GM21825 (cell line): ENCODE measurements at regions not wholly inside any gene's neighbourhood (a gene's known extent, or its start where the extent isn't known, plus 50 kb on each side); places are given as distances from the start of the nearest gene placed in this dataset.

Source experiments
- ATAC-seq: cut with Tn5 transposase; IDR thresholded peaks from one replicate; pipeline ENCODE4 v1.9.1; 2021; ENCODE audit warnings: mild to moderate bottlenecking, moderate library complexity; ENCODE audit not compliant: unreplicated experiment

DNA sequence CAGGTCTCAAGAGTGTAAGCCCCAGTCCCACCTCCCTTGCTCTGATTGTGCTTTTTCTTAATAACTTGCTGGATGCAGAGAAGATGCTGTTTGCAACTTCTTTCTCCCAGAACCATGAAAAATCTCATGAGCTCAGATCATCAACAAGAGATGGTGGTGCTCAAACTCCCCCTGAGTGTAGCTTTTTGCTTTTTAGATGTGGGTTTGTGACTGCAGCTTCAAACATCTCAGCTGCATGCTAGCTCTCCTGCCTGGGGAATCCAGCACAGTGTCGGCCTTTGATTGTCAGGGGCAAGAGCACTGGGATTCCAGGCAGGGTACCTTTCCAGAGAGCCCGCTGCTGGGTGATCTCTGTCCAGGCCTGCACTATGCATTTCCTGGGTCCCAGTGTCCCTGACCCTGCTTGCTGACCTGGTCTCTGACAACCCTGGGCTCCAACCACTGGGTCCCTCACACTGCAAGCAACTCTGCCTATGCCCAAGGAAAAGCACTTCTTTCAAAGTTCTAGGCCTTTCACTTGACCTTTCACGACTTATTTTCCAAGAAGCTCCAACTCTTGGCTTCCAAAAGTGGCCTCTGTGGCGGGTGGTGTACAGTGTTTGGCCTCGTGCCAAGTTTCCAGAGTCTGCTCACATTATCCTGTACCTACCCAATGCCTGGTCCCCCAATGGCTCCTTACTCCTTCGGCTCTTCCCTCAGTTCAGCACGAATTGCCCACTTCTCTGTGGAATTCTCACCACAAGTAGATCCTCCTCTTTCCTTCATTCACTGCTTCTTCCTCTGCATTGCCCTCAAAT lies 69.7 kb upstream of the LY86 start:
- no peak for ATAC-seq

DNA sequence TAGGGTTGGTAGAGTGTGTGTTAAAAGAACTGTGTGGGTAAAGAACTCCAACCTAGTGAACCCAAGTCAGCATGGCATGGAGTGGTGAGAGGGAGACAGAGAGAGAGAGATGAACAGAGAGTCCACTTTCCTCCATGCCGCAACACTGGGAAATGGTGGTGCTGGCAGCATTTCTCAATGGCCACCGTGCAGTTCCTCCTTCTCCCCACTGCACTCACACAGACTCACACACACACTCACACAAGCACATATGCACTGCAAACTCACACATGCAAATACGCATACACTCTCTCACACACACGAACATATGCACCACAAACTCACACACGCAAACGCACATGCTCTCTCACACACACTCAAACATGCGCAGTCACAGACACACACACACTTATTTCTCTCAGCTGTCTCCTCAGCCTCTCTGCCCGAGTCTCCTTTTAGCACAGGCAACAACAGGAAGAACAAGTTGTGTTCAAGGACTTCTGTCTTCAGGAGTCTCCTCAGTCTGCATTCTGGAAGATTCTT lies 66.5 kb upstream of the LY86 start:
- no peak for ATAC-seq

DNA sequence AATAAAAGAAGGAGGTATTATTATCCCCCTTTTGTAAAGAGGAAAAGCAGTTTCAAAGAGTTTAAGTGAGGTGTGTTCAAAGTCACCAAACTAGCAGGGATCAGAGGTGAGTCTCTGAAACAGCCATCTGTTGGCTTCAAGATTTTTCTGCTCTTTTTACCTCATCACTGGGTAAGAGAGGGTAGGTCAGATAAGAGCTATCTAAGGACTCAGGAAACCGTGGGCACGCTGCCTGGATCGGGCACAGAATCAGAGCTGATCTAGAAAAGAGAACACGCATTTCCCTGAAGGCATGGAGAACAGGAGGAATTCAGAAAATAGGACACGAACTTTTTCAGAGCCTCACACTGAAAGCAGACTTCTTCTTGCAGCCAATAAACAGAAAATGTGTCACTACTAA lies 65.8 kb upstream of the LY86 start:
- no peak for ATAC-seq

DNA sequence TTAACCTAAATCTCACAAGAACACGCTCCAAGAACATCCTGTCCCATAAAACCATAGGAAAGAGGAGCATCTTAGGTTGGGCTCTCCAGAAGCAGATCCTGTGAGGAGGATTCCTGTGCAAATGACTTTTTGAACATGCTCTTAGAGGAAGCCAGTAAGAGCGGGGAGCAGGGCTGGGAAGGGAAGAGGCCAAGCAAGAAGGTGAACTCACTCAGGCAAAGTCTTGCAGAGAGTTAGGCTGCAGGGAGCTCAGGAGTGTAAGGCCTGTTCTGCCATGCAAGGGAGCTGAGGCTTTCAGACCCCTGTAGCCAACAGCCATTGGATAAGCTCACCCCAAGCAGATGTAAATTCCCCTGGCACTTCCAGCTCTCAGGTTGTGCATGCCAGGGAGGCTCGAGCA lies 63.6 kb upstream of the LY86 start:
- ATAC-seq, result no peak

DNA sequence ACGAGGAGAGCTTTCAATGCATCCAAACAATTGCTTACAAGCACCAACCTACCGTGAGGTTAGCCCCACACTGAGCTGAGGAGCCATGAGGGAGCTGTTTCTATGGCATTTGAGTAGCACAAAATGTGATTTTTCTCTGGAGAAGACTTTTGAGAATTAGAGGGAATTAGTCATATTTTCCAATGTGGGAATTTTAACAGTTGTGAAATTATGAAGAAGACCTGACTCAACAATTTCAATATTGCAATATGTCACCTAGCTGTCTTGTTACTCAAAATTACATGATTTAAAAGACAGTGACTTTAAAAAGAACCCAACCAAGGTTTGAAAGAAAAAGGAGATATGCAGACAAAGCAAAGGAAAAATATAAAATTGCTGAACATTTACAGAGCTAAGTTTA lies 62.6 kb upstream of the LY86 start:
- ATAC-seq, result no peak

DNA sequence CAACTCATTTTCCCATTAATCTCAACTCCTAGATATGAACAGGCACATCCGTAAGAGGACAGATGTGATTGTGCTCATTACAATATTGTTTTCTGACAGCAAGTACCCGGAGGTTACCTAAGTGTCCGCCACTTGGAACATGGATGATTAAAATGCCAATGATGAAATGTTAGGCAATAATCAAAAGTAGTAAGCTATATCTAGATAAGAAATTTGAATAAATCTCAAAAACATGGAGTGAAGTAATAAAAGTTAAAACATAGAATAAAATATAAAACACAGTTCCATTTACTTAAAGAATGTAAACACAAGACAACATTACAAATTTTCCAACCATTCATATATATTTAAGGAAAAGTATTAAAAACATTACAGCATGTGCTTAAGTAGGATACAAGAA lies 59.2 kb upstream of the LY86 start:
- ATAC-seq, result no peak

DNA sequence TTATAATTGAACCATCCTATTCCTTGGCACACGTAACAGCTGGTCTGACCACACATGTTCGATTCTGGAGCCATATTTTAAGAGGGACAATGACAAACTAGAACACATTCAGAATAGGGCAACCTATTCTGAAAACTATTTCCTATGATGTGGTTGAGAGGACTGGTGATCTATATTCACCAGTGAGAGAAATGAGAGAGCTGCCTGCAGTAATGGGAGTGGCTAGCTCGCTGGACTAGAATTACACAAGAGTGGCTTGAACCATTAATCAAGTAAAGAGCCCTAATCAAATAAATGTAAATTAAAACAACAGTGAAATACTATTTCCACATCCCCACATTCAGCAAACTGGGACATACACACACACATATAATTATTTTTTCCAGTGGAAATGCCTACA lies 55.3 kb upstream of the LY86 start:
- no peak for ATAC-seq

DNA sequence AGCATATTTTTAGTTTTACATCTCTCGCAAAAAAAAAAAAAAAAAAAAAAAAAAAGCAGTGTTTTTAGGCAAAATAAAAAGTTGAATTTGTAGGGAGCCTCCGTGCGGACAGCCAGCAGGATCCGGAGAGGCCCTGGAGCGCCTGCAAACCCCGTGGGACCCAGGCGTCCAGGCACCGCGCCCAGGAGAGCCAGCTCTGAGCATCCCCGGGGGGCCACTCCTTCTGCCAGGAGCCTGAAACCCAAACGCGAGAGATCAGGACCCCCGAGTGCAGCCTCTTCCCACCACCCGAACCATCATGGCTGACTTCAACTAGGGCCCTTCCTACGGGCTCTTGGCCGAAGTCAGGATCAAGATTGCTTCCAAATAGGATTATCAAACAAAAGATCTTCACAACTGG lies 54.1 kb upstream of the LY86 start:
- ATAC-seq, result no peak

DNA sequence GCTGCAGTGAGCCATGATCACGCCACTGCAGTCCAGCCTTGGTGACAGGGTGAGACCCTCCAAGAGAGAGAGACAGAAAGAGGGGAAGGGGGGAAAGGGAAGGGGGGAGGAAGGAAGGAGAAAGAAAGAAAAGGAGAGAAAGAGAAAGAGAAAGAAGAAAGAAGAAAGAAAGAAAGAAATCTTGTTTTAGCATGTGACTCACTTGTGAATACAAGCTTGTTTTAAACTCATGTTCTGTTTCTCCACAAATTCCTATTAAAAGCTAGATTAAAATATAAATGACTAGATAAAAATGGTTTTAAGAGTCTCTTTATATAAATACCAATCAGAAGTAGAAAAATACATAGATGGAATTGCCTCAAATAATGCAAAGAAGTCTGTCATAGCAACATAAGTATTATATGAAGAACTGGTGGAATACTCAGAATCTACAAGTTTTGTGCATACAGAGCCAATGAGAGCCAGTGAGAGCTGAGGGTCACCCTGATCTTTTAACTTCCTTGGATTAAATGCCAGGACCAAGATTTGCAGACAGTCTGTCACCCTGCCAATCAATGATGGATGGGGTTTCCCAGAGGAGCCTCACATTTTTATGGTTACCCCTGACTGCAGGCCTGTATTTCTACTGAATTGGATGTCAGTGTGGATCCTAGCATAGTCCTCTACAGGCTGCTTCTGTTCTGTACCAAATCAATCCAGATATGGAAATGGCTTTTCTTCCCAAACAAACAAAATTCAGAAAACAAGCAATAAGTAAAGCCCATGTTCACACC lies 50.8 kb upstream of the LY86 start:
- ATAC-seq, result no peak

DNA sequence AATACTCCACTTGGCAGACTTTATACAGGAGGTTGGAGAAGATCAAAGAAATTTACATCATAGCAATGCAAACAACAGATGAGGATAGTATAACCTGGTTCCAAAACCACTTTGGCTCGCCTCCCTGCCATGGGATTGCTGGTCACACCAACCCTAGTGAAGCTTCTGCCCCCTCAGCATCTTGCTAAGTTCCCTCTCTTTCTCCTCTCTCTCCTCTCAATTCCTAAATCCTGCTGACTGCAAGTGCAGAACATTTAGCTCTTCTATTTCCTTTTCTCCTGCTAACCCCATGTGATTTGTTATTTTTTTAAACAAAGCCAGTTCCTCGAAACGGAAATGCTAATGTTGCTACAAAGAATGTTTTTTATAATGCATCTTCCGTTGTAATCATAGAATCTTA lies 50.3 kb upstream of the LY86 start:
- ATAC-seq, result no peak
